ENCODE measurements at regions not wholly inside any gene's neighbourhood (a gene's known extent, or its start where the extent isn't known, plus 50 kb on each side); places are given as distances from the start of the nearest gene placed in this dataset.
"Not testable (repeated sequence)": the region's sequence is repeated elsewhere in the genome, so short reads cannot be mapped to it uniquely, and the experiment has no call there.

DNA sequence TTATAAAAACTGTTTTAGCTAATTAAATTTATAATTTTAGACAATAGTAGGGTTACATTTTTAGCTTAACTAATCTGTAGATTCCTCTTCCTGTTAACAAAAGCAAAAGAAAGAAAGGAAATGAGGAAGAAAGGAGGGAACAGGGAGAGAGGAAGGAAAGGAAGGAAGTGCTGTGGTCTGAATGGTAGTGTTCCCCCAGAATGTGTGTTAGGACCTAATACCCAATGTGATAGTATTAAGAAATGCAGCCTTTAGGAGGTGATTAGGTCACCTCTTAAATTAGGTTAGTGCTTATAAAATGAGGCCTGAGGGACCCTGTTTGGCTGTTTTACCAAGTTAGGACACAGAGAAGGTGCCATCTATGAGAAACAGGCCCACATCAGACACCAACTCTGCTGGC is 136.9 kb upstream of the SAMSN1 start:
- DNase-seq (ENCODE audit: low read depth), result no peak

DNA sequence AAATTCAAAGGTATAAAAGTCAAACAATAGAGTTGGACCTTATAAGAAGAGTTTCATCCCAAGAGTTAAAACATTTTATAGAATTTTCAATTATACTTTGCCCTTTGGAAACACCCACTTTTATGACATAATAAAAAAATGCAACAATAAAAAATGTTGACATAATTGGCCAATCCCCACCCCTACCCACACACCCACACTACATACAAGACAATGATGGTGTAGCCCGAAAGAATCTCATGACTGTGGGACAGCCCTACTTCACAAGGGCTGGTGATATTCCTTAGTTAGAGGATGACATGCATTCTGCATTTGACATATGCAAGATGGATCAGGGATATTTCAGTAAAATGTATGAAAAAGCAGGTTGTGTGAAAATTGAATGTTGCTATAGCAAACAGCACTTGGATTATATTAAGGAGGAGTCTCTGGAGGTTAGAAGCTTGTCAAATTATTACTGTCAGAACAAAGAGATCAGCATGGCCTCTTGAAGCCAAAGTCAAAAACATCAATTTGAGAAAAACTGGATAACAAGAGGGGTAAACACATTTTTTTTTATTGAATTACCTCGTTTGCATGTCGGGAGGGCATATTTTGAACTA is 133.0 kb upstream of the SAMSN1 start:
- DNase-seq (ENCODE audit: low read depth), result no peak

DNA sequence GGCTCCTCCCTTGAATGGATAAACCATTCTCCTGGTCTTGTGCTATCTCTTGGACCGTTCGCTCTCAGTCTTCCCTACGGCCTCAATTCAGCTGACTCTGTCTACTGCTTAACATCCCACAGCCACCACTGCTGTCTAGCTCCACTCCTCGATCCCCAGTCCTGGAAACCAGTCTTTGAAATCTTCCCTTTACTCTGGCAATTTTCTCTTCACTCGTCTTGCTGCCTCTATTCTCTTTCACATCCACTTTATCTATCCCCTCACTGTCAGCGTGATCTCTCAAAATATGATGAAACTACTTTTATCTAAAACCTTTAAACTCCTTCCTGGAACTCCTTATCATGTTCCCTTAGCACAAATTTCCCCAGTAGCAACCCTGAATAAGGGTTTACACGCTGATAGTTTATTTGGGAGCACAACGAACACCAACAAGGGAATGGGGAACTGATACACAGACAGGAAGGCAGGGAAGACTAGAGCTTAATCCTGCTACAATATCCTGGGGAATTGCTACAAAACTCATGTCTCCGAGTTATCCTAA is 131.6 kb upstream of the SAMSN1 start:
- DNase-seq (ENCODE audit: low read depth), result no peak

DNA sequence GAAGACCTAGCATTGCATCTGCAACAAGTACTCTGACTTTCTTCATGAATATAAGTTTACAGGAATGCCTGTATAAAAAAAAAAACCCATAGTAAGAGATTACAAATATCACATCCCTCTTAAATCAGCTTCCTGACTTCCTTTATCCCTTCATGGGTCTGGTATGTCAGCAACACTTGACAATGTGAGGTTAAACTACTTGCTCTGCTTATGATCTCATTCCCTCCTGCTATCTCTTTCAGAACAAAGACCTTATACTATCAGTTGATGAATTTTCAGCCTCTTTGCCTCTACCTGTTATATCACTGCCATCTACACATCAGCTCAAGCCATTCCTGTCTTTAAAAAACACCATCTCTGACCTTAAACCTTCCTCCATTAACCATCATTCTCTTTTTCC is 130.9 kb upstream of the SAMSN1 start:
- no peak for DNase-seq (ENCODE audit: low read depth)

DNA sequence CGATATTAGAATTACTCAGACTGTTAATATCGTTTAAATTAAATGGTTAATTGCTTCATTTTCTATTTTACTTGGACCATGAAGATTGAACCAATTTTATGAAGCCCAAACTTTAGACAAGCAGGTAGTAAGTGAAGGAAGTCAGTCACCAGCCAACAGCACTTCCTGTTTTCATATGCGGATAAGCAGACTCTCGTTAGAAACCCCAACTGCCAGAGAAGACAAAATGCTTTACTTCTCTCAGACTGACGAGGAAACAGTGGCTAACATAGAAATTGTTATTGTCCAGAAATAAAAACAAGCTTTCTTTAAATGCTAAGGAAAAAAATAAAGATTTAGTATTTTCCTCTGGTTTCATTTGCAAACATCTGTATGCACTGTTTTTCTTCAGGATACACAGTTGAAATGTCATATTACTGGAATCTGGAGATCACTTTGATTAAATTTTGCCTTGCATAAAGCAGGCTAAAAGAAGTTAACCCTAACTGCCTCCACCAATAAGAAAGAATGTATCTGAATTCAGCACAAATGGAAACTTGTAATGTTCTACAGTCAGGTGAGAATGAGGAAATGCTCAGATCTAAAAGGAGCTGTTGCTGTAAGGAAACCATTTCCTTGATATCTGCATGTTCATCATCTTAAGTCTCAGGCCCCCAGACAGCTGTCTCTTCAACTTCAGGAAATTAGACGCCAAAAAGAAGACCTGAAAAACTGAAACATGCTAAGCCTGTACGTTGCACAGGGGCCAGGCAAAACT is 129.8 kb upstream of the SAMSN1 start:
- no peak for DNase-seq (ENCODE audit: low read depth)

DNA sequence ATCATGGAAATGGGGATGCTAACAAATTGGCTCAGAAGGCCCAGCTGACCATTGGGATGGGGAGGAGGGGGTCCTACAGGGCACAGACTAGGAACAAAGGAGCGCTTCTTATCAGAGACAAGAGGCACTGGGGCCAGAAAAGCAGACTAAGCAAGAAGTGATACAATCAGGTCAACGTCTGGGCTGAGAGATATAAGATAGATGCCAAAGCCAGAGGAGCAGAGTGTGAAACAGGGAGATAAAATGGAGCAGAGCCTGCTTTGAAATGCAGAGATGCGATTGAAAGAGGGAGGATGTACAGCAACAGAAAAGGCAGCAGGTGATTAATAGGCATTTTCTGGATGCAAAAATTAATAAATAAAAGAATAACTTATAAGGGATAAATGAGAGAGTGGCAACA is 127.5 kb upstream of the SAMSN1 start:
- no peak for DNase-seq (ENCODE audit: low read depth)

DNA sequence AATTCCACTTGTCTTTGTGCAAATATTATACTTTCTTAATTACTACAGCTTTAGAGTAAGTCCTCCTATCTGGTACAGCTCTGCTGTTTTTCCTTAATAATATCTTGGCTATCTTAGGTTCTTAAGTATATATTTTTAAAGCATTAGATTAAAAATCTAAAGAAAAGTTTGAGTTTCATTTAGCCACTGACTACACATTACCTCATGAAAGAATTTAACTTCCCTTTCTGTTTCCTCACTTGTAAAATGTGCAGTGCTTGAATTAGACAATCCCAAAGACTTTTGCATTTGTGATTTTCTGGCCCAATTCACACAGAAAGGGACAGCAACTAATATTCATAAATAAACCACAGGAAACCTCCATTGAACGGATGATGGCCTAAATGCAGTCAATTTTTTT is 126.4 kb upstream of the SAMSN1 start:
- DNase-seq (ENCODE audit: low read depth), result no peak

DNA sequence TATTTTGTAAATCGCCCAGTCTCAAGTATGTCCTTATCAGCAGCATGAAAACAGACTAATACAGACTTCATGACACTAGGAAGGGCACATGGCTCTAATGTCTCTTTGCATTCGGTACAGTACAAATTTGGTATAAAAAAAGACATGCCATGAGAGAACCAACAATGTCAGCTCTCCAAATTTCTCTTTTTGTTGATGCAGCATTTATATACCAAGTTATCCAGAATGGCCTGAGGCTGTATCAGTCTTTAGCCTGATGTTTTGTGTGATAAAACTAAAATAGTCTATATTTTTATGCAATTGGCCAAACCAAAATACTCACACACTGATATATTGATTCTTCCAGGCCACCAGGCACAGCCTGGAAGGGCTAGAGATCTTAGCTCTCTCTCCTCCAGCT is 124.3 kb upstream of the SAMSN1 start:
- no peak for DNase-seq (ENCODE audit: low read depth)

DNA sequence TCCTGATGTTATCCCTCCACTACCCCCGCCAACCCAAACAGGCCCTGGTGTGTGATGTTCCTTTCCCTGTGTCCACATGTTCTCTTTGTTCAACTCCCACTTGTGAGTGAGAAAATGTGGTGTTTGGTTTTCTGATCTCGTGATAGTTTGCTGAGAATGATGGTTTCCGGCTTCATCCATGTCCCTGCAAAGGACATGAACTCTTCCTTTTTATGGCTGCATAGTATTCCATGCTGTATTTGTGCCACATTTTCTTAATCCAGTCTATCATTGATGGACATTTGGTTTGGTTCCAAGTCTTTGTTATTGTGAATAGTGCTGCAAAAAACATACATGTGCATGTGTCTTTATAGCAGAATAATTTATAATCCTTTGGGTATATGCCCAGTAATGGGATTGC is 123.0 kb upstream of the SAMSN1 start:
- DNase-seq (ENCODE audit: low read depth), result not testable (repeated sequence)

DNA sequence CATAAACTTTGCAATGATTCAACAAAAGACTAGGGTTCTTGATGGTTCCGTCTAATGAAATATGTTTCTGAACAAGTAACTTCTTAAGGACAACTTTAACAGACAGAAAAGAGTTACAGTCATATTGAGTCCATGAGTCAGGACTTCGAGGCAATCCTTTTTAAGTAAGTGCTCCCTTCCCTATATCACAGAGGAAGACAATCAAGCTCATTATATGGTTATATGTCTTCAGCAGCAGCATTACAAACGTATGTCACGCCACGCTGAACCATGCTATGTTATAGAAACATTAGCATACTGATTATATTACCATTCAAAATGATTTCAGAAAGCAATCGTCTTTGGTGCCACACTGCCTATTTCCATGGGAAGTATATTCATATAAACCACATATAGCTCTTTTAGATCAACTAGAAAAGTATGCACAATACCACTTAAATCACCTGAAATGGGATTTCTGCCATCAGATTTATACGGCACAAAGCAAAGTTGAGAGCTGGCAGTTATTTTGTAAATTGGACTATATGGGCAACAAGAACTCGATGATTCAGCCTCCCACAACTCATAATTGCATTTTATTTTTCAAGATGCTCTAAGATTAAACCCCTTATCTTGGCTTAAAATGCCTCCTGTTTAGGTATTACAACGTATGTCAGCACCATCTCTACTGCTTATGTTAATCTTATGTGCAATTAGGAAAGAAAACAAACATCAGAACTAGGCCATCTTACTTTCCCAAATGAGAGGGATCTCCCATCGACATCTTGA is 111.3 kb upstream of the SAMSN1 start:
- no peak for DNase-seq (ENCODE audit: low read depth)

DNA sequence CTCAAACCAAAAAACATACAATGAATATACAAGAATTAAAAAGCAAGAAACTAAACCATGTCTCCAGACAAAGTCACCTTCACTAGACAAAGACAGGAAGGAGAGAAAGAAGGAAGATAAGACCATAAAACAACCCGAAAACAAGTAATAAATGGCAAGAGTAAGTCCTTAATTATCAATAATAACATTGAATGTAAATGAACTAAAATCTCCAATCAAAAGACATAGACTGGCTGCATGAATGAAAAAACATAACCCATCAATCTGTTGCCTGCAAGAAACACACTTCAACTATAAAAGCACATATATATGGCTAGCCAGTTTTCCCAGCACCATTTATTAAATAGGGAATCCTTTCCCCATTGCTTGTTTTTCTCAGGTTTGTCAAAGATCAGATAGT is 100.8 kb upstream of the SAMSN1 start:
- DNase-seq (ENCODE audit: low read depth), result no peak

DNA sequence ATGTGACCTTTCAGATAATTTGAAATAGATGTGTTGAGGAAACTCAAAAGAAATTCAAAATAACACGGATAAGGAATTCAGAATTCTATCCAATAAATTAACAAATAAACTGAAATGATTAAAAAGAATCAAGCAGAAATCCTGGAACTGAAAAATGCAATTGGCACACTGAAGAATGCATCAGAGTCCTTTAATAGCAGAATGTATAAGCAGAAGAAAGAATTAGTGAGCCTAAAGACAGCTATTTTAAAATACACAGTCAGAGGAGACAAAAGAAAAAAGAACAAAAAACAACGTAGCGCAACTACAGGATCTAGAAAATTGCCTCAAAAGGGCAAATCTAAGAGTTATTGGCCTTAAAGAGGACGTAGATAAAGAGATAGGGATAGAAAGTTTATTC is 99.6 kb upstream of the SAMSN1 start:
- no peak for DNase-seq (ENCODE audit: low read depth)

DNA sequence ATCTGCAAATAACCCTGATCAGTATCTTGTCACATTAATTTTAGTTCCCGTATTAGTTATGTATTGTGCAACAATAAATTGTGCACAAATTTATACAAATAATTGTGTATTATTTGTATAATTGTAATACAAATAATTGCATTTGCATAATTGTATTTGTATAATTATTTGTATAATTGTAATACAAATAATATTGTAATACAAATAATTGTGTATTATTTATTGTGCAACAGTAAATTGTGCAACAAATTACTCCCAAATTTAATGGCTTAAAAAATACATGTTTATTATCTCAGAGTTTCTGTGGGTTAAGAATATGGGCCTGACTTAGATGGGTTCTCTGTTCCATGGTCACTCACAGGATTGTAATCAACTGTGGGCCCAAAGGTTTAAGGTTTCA is 86.2 kb upstream of the SAMSN1 start:
- no peak for DNase-seq (ENCODE audit: low read depth)

DNA sequence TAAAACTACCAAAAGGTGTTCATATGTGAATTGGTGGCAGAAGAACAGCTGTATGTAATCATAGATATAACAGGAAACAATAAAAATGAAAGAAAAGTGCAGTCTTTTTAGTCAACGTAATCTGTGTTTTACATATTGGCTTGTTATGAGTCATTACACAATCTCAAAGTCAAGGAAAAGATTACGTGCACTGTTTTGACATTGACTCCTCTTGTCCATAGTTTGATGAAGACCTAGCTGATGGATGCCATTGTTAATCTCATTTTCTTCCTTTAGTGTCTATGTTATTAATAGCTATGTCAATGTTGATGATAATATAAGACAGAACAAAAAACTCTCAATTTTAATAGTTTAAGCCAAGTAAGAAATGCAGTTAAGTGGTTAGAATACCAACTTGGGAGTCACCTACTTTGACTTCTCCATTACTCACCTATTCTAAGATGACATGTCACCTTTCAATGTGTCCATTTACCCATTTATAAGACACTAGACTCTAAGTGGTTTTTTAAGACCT is 84.5 kb upstream of the SAMSN1 start:
- DNase-seq (ENCODE audit: low read depth), result no peak

DNA sequence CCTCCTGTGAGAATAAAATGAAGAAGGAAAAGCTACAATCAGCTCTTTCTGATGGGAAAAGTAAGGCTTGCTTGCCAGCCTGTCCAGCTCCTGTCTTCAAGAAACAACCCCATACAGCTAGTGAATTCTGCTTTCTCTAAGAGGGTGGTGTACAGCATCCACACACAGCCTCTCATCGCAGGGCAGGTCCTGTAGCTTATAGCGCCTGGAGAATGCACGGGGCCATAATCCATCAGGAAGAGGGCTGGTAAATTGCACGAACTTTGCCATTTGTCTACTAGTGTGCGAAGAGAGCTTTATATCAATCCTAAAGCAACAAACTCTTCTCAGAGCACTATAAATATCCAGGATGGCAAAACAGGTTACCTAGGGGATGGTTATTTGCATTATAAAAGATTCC is 83.3 kb upstream of the SAMSN1 start:
- no peak for DNase-seq (ENCODE audit: low read depth)

DNA sequence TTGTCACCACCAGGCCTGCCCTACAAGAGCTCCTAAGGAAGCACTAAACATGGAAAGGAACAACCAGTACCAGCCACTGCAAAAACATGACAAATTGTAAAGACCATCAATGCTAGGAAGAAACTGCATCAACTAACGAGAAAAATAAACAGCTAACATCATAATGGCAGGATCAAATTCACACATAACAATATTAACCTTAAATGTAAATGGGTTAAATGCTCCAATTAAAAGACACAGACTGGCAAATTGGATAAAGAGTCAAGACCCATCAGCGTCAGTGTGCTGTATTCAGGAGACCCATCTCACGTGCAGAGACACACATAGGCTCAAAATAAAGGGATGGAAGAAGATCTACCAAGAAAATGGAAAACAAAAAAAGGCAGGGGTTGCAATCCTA is 77.0 kb upstream of the SAMSN1 start:
- not testable (repeated sequence) for DNase-seq (ENCODE audit: low read depth)

DNA sequence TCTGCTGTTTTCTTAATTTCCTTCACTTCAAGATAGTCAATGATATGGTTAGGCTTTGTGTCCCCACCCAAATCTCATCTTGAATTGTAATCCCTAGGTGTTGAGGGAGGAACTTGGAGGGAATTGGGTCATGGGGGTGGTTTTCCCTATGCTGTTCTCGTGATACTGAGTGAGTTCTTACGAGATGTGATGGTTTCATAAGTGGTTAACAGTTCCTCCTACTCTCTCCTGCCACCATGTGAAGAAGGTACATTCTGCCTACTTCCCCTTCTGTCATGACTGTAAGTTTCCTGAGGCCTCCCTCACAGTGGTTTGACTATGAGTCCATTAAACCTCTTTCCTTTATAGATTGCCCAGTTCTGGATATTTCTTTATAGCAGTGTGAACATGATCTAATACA is 74.0 kb upstream of the SAMSN1 start:
- no peak for DNase-seq (ENCODE audit: low read depth)

DNA sequence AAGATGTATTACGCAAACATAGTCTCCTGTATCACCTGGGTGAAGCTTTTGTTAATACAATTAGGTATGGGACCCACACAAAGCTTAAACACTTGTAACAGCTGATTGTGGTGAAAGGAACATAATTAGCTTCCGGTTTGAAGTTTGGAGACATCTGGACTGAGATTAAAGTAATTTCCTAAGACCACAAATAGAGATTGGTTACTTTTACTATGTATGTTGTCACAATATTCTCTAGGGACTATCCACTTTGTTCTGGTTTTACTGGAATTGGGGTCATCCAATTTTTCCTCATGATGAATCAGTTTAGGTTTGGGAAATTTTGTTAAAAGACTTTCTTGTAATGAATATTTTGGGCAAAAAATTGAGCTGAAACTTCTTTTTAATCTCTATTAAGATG is 71.8 kb upstream of the SAMSN1 start:
- no peak for DNase-seq (ENCODE audit: low read depth)

DNA sequence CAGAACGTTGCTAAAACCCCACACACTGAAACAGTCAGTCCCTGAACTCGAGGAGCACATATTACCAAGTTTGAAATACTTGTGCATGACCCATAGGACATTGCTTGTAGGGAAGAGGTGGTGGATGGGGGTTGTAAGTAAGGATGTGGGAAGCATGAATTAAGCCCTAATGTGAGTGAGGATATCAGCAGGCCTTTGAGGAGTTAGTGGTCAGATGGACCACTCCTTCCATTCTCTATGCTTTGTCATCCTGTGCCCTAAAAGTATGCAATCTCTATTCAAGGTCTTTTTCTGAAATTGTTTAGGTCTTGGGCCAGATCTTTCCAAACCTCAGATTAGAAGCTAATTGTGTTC is 70.9 kb upstream of the SAMSN1 start:
- no peak for DNase-seq (ENCODE audit: low read depth)

DNA sequence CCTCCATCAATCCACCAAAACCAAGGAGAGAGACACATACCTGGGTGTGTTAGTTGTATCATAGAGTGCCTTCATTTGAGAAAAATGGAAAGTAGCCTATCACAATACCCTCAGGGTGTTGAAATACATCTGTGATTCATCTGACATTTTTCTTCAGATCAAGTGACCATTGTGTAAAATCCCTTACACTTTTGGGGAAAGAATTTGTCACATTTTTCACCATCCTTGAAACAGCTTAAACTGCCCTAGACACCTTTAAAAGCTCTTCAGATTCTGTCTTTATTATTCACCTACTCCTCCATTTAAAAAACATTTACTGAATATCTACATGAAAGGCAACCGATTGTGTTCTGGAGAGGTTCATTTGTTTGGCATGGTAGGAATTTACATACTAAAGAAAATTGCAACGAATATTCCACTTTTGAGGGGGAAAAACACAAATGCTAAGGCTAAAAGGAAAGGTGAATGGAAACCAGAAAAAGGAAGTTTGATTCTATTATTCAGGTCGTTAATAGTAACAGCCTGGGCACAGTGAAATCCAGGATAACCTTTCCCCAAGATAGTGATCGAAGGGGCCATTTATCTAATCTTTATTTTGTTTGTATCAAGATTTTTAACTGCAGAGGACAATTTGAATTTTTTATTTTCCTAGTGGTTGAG is 70.4 kb upstream of the SAMSN1 start:
- DNase-seq (ENCODE audit: low read depth), result no peak

DNA sequence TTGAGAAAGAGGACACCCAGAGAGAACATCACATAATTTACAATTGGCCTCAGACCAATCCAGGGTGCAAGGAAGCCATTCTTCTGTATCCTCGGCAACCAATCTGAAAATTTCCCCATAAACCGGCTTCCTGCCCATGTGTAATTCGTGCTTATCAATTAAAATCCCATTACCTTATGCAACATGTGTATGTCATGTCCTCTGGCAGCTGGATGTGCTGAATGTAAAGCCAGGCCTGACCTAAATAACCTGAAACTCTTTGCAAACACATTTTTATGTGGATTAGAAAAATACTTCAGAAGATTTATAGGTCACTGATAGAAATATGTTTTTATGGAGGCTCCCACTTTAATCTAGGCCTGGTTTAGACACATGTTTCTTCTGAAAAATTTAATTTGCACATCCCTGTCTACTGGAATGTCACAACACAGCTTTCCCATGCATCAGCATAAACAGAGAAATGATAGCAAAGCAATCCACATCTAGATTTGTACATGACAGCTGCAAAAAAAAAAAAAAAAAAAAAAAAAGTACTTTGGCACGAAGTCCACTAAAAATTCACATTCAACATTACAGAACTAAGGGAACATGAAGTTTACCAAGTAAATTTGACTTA is 69.4 kb upstream of the SAMSN1 start:
- no peak for DNase-seq (ENCODE audit: low read depth)

DNA sequence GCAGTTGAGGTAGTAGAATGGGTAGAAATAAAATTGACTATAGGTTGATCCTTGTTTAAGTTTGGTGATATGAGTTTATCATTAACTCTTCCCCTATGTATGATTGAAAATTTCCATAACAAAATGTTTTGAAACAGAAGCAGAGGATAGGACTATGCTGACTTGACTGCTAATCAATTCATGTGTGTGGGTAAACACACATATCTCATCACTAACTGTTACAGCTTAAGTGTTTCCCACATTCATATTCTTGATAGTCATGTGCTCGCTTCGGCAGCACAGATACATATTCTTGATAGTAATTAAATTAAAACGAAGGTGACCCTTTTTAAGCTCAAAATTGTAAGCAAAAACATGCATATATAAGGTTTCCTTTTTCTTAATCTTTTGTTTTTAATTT is 68.2 kb upstream of the SAMSN1 start:
- DNase-seq (ENCODE audit: low read depth), result no peak
